H9 (cell line): ENCODE measurements at regions not wholly inside any gene's neighbourhood (a gene's known extent, or its start where the extent isn't known, plus 50 kb on each side); places are given as distances from the start of the nearest gene placed in this dataset.

Source experiments
- DNase-seq: peaks from one replicate; pipeline ENCODE4 v3.0.0-alpha.2; 2017
- H2AFZ ChIP-seq: one replicate; pipeline ENCODE4 v1.6.1; 2013; ENCODE audit warnings: mild to moderate bottlenecking, low read length, control low read depth, moderate library complexity
- H2AK5ac ChIP-seq: 2 replicates; pipeline ENCODE4 v1.6.1; 2013; ENCODE audit warnings: low read length, control low read depth, mixed read lengths; ENCODE audit not compliant: insufficient read length
- H2BK120ac ChIP-seq: one replicate; pipeline ENCODE4 v1.6.1; 2013; ENCODE audit warnings: low read depth, mild to moderate bottlenecking, low read length, control low read depth, inconsistent platforms; ENCODE audit not compliant: poor library complexity, severe bottlenecking
- H2BK12ac ChIP-seq: 2 replicates; pipeline ENCODE4 v1.6.1; 2013; ENCODE audit warnings: low read length, control low read depth, mixed read lengths, low read depth; ENCODE audit not compliant: insufficient read length
- H2BK15ac ChIP-seq: 2 replicates; pipeline ENCODE4 v1.6.1; 2013; ENCODE audit warnings: low read depth, low read length, control low read depth
- H2BK20ac ChIP-seq: one replicate; pipeline ENCODE4 v1.6.1; 2013; ENCODE audit warnings: low read depth, mild to moderate bottlenecking, low read length, control low read depth, inconsistent platforms; ENCODE audit not compliant: poor library complexity, severe bottlenecking
- H2BK5ac ChIP-seq: 2 replicates; pipeline ENCODE4 v1.6.1; 2013; ENCODE audit warnings: low read length, control low read depth, mixed read lengths; ENCODE audit not compliant: insufficient read length
- H3K14ac ChIP-seq: 2 replicates; pipeline ENCODE4 v1.6.1; 2013; ENCODE audit warnings: low read length, control low read depth; ENCODE audit not compliant: insufficient read depth
- H3K18ac ChIP-seq: 2 replicates; pipeline ENCODE4 v1.6.1; 2013; ENCODE audit warnings: low read depth, mild to moderate bottlenecking, mixed read lengths, low read length, control low read depth; ENCODE audit not compliant: insufficient read length
- H3K23ac ChIP-seq: 2 replicates; pipeline ENCODE4 v1.6.1; 2013; ENCODE audit warnings: low read length, control low read depth, mixed read lengths, low read depth; ENCODE audit not compliant: insufficient read length
- H3K23me2 ChIP-seq: 2 replicates; pipeline ENCODE4 v1.6.1; 2013; ENCODE audit warnings: low read depth, mild to moderate bottlenecking, mixed read lengths, low read length, control low read depth; ENCODE audit not compliant: insufficient read length, poor library complexity, severe bottlenecking
- H3K27ac ChIP-seq: 2 replicates; pipeline ENCODE4 v1.5.1; 2013; ENCODE audit warnings: low read length, control low read depth, mixed read lengths, low read depth; ENCODE audit not compliant: insufficient read length
- H3K27me3 ChIP-seq: 2 replicates; pipeline ENCODE4 v1.6.1; 2013; ENCODE audit warnings: low read length, control low read depth, inconsistent platforms; ENCODE audit not compliant: insufficient read depth
- H3K4ac ChIP-seq: 2 replicates; pipeline ENCODE4 v1.6.1; 2013; ENCODE audit warnings: low read depth, mild to moderate bottlenecking, control low read depth, inconsistent platforms, low read length, moderate library complexity
- H3K4me1 ChIP-seq: 2 replicates; pipeline ENCODE4 v1.6.1; 2013; ENCODE audit warnings: low read length, control low read depth, inconsistent platforms; ENCODE audit not compliant: insufficient read depth
- H3K4me2 ChIP-seq: 2 replicates; pipeline ENCODE4 v1.6.1; 2013; ENCODE audit warnings: low read length, control low read depth, mixed read lengths; ENCODE audit not compliant: insufficient read length, insufficient read depth
- H3K56ac ChIP-seq: 2 replicates; pipeline ENCODE4 v1.6.1; 2013; ENCODE audit warnings: low read depth, mild to moderate bottlenecking, mixed read lengths, low read length, control low read depth; ENCODE audit not compliant: insufficient read length
- H3K79me1 ChIP-seq: 2 replicates; pipeline ENCODE4 v1.6.1; 2013; ENCODE audit warnings: low read depth, mild to moderate bottlenecking, moderate library complexity, low read length, control low read depth, inconsistent platforms; ENCODE audit not compliant: insufficient read depth, poor library complexity, severe bottlenecking
- H3K79me2 ChIP-seq: 2 replicates; pipeline ENCODE4 v1.6.1; 2013; ENCODE audit warnings: low read length, control low read depth, inconsistent platforms; ENCODE audit not compliant: insufficient read depth
- H3K9ac ChIP-seq: 2 replicates; pipeline ENCODE4 v1.6.1; 2013; ENCODE audit warnings: low read length, control low read depth, mixed read lengths; ENCODE audit not compliant: insufficient read length; ENCODE audit errors: extremely low read depth
- H3K9me3 ChIP-seq: one replicate; pipeline ENCODE4 v1.6.1; 2013; ENCODE audit warnings: low read depth, low read length, inconsistent platforms; ENCODE audit not compliant: control insufficient read depth
- H3T11ph ChIP-seq: one replicate; pipeline ENCODE4 v1.6.1; 2013; ENCODE audit warnings: mild to moderate bottlenecking, low read length, control low read depth, inconsistent platforms
- H4K20me1 ChIP-seq: one replicate; pipeline ENCODE4 v1.6.1; 2013; ENCODE audit not compliant: control insufficient read depth, insufficient read length, insufficient read depth
- H4K5ac ChIP-seq: 2 replicates; pipeline ENCODE4 v1.6.1; 2013; ENCODE audit warnings: low read depth, mild to moderate bottlenecking, mixed read lengths, low read length, control low read depth; ENCODE audit not compliant: insufficient read length
- H4K8ac ChIP-seq: replicated peaks from 2 replicates; pipeline ENCODE4 v1.6.1; 2013; ENCODE audit warnings: low read length, control low read depth, mixed read lengths, low read depth; ENCODE audit not compliant: insufficient read length
- H4K91ac ChIP-seq: 2 replicates; pipeline ENCODE4 v1.6.1; 2013; ENCODE audit warnings: low read depth, mild to moderate bottlenecking, moderate library complexity, mixed read lengths, low read length, control low read depth; ENCODE audit not compliant: insufficient read length
- H3K27ac Mint-ChIP-seq, 3 experiments: 2 replicates in 2 of 3; 3 replicates in 1 of 3; pipeline ENCODE4 v1.8.0; 2020 to 2021; ENCODE audit warnings: mixed read lengths in 3 of 3, mild to moderate bottlenecking in 1 of 3, moderate library complexity in 1 of 3
- H3K27me3 Mint-ChIP-seq: 2 replicates; pipeline ENCODE4 v1.8.0; 2021; ENCODE audit warnings: low read depth, mild to moderate bottlenecking, moderate library complexity, mixed read lengths
- H3K36me3 Mint-ChIP-seq, 3 experiments: 2 replicates in 2 of 3; 3 replicates in 1 of 3; pipeline ENCODE4 v1.8.0; 2020 to 2021; ENCODE audit warnings: low read depth in 3 of 3, mixed read lengths in 3 of 3; ENCODE audit not compliant: insufficient read depth in 1 of 3
- H3K4me1 Mint-ChIP-seq, 2 experiments: 2 replicates each; pipeline ENCODE4 v1.8.0; 2020; ENCODE audit warnings: mixed read lengths in 2 of 2
- H3K4me3 Mint-ChIP-seq, 2 experiments: 2 replicates in 1 of 2; 3 replicates in 1 of 2; pipeline ENCODE4 v1.8.0; 2020 to 2021; ENCODE audit warnings: mild to moderate bottlenecking in 2 of 2, mixed read lengths in 2 of 2, moderate library complexity in 1 of 2
- H3K9me3 Mint-ChIP-seq, 2 experiments: 2 replicates in 1 of 2; 3 replicates in 1 of 2; pipeline ENCODE4 v1.8.0; 2020; ENCODE audit warnings: mild to moderate bottlenecking in 2 of 2, mixed read lengths in 2 of 2, moderate library complexity in 1 of 2
- WGBS: extraction: QIAGEN DNeasy Blood & Tissue Kit; methylation state at CpG from one replicate; pipeline ENCODE4 v1.1.7; 2013; ENCODE audit warnings: missing lambda C conversion rate, low lambda C conversion rate, mixed read lengths; ENCODE audit not compliant: insufficient read length; ENCODE audit errors: extremely low coverage; 5-methylcytosine and 5-hydroxymethylcytosine counted together
- TF ChIP-seq, protein P1 (sequence below): fragments of 200-600 bp; sonication (generic); conservative IDR thresholded peaks from 3 replicates; pipeline ENCODE4 v1.8.0; 2021; ENCODE audit warnings: antibody characterized with exemption, mild to moderate bottlenecking

DNA sequence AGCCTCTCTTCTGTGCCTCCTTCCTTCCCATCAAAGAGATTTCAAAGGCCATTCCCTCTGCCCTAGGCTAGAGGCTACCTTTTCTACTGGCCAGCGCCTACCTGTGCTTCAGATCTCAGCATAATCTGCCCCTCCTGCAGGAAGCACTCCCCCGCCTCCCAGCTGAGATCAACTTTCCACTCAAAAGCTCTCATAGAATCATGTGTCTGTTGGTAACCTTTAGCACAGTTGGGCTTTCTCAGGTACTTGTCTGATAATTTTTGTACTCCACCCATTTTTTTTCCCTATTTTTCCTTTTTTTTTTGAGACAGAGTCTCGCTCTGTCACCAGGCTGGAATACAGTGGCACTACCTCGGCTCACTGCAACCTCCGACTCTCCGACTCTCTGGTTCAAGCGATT, 231.0 kb upstream of the PRSS58 start:
- Mint-ChIP-seq H3K4me1 (peaks cover 4 to 9% of the 10 kb centered on the region in 2 experiments; a peak in 2 of 4 replicates), H3K9me3 (no peaks in the 10 kb centered on the region; a peak in 1 of 5 replicates), H3K4me3 (no peak overlapping the region), H3K36me3 (no peaks in the 10 kb centered on the region), H3K27ac (no peak overlapping the region; a peak in 1 of 7 replicates), H3K27me3 (peaks cover 6% of the 10 kb centered on the region)
- H3K4ac ChIP-seq = no peak overlapping the region
- no peak for DNase-seq
- no peak overlapping the region for H3K4me2 ChIP-seq
- no peaks in the 10 kb centered on the region; the same call in 1 of the 2 replicates for H3K4me1 ChIP-seq
- H2BK12ac ChIP-seq = no peak overlapping the region
- H4K91ac ChIP-seq = no peak overlapping the region
- no peaks in the 10 kb centered on the region for H3K79me1 ChIP-seq
- no peak overlapping the region for H2BK5ac ChIP-seq
- H2AFZ ChIP-seq = no peak overlapping the region
- WGBS = no CpG with 5 or more reads among the region's 7 CpGs
- H3K27ac ChIP-seq = no peak overlapping the region
- no peak overlapping the region for H4K8ac ChIP-seq
- H2AK5ac ChIP-seq = no peak overlapping the region
- no peak overlapping the region for H3K9ac ChIP-seq
- no peak overlapping the region for H2BK120ac ChIP-seq
- no peak overlapping the region for H3K18ac ChIP-seq
- H3K27me3 ChIP-seq = no peaks in the 10 kb centered on the region
- no peaks in the 10 kb centered on the region for H3K23me2 ChIP-seq
- H4K20me1 ChIP-seq = no peaks in the 10 kb centered on the region
- H3K14ac ChIP-seq = no peak overlapping the region
- H3K9me3 ChIP-seq = no peaks in the 10 kb centered on the region
- H2BK15ac ChIP-seq = no peak overlapping the region
- H3K23ac ChIP-seq = no peak overlapping the region
- TF ChIP-seq, protein P1, sequence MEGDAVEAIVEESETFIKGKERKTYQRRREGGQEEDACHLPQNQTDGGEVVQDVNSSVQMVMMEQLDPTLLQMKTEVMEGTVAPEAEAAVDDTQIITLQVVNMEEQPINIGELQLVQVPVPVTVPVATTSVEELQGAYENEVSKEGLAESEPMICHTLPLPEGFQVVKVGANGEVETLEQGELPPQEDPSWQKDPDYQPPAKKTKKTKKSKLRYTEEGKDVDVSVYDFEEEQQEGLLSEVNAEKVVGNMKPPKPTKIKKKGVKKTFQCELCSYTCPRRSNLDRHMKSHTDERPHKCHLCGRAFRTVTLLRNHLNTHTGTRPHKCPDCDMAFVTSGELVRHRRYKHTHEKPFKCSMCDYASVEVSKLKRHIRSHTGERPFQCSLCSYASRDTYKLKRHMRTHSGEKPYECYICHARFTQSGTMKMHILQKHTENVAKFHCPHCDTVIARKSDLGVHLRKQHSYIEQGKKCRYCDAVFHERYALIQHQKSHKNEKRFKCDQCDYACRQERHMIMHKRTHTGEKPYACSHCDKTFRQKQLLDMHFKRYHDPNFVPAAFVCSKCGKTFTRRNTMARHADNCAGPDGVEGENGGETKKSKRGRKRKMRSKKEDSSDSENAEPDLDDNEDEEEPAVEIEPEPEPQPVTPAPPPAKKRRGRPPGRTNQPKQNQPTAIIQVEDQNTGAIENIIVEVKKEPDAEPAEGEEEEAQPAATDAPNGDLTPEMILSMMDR = no peak
- no peak overlapping the region for H3T11ph ChIP-seq
- H3K56ac ChIP-seq = no peak overlapping the region
- H4K5ac ChIP-seq = no peak overlapping the region
- H2BK20ac ChIP-seq = no peak overlapping the region
- H3K79me2 ChIP-seq = no peaks in the 10 kb centered on the region
